ENCODE measurements at regions not wholly inside any gene's neighbourhood (a gene's known extent, or its start where the extent isn't known, plus 50 kb on each side); places are given as distances from the start of the nearest gene placed in this dataset.

DNA sequence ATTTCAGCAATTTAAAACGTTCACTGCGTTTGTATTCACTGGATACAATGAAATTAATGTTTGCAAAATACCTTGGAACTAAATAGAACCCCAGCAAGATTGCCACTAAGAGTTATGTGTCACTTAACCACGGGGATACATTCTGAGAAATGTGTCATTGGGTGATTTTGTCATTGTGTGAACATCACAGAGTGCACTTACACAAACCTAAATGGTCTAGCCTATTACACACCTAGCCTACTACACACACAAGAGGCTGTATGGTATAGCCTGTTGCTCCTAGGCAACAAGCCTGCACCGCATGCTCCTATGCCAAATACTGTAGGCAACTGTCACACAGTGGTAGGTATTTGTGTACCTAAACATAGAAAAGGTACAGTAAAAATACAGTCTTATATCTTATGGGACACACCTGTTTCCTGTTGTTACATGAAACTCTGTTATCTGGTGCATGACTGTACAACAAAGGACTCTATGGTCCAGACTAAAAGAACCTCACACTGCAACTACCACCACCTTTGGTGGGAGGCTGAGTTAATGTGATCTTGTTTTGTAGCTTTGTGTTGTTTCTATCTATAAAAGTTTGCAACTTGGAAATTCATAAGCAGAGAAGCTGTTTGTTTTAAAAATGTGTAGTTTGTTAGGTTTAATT is 92.2 kb upstream of the NTRK3 start:
- ATAC-seq (no peak), DNase-seq (ENCODE audit: low spot score) (no peak)
- TF ChIP-seq, protein P1, sequence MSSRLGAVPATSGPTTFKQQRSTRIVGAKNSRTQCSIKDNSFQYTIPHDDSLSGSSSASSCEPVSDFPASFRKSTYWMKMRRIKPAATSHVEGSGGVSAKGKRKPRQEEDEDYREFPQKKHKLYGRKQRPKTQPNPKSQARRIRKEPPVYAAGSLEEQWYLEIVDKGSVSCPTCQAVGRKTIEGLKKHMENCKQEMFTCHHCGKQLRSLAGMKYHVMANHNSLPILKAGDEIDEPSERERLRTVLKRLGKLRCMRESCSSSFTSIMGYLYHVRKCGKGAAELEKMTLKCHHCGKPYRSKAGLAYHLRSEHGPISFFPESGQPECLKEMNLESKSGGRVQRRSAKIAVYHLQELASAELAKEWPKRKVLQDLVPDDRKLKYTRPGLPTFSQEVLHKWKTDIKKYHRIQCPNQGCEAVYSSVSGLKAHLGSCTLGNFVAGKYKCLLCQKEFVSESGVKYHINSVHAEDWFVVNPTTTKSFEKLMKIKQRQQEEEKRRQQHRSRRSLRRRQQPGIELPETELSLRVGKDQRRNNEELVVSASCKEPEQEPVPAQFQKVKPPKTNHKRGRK (CRISPR knock-in tag; IDR thresholded peaks at IDR 0.05; ENCODE audit: borderline replicate concordance) = no peak
- CTCF ChIA-PET = interaction anchor here (1.2 kb wide), 1 partner anchor 87 kb away, joined by 4 read pairs; no protein-coding TSS in a partner anchor
- POLR2A ChIA-PET = no interaction called here
- Mint-ChIP-seq H3K27me3 (ENCODE audit: low read depth) (peaks cover 17% of the 10 kb centered on the region), H3K4me3 (no peak overlapping the region), H3K9me3 (peaks cover 28% of the 10 kb centered on the region), H3K27ac (no peak overlapping the region), H3K36me3 (peaks cover 6% of the 10 kb centered on the region), H3K4me1 (no peaks in the 10 kb centered on the region)

DNA sequence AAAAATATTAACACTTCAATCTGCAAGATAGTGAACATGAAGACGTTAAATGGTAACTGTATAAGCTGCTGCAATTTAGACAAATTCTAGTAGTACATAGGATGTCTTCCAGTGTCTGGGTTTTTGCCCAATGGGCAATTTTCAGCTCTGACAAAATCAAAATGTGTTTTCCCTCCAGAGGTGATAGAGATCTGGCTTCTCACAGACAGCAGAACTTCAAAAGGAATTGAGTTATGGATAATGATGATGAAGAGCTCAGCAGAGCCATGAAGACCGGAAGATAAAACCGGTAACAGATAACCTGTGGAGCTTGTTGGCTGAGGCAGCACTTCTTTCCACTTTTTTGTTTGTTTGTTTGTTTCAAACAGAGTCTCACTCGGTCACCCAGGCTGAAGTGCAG is 89.4 kb upstream of the NTRK3 start:
- H3K27me3 Mint-ChIP-seq (ENCODE audit: low read depth) = peaks cover 6% of the 10 kb centered on the region; the same call in 1 of the 2 replicates
- DNase-seq (ENCODE audit: low spot score) (no peak), ATAC-seq (no peak)
- no peak overlapping the region for H3K4me3 Mint-ChIP-seq
- ChIA-PET POLR2A (no interaction called here), CTCF (interaction anchor here (1.2 to 1.7 kb wide), 3 partner anchors 15 to 104 kb away, joined by 4 to 6 read pairs (median 5); no protein-coding TSS in a partner anchor)
- H3K9me3 Mint-ChIP-seq = peaks cover under 1% of the 10 kb centered on the region; the same call in 1 of the 2 replicates
- TF ChIP-seq RELA (CRISPR knock-in tag; IDR thresholded peaks at IDR 0.05; ENCODE audit: borderline replicate concordance) (no peak), NR3C1 (CRISPR knock-in tag; conservative IDR thresholded peaks at IDR 0.05; ENCODE audit: low read depth) (no peak), HMGA2 (CRISPR knock-in tag; IDR thresholded peaks at IDR 0.05) (no peak), ELF4 (CRISPR knock-in tag; IDR thresholded peaks at IDR 0.05; ENCODE audit: low read depth) (no peak), FOXK1 (CRISPR knock-in tag; IDR thresholded peaks at IDR 0.05) (no peak), GABPB1 (CRISPR knock-in tag; IDR thresholded peaks at IDR 0.05) (no peak), TEAD4 (CRISPR knock-in tag; IDR thresholded peaks at IDR 0.05) (no peak)
- TF ChIP-seq, protein P2, sequence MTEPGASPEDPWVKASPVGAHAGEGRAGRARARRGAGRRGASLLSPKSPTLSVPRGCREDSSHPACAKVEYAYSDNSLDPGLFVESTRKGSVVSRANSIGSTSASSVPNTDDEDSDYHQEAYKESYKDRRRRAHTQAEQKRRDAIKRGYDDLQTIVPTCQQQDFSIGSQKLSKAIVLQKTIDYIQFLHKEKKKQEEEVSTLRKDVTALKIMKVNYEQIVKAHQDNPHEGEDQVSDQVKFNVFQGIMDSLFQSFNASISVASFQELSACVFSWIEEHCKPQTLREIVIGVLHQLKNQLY (CRISPR knock-in tag; IDR thresholded peaks at IDR 0.05) = no peak
- TF ChIP-seq, protein P3, sequence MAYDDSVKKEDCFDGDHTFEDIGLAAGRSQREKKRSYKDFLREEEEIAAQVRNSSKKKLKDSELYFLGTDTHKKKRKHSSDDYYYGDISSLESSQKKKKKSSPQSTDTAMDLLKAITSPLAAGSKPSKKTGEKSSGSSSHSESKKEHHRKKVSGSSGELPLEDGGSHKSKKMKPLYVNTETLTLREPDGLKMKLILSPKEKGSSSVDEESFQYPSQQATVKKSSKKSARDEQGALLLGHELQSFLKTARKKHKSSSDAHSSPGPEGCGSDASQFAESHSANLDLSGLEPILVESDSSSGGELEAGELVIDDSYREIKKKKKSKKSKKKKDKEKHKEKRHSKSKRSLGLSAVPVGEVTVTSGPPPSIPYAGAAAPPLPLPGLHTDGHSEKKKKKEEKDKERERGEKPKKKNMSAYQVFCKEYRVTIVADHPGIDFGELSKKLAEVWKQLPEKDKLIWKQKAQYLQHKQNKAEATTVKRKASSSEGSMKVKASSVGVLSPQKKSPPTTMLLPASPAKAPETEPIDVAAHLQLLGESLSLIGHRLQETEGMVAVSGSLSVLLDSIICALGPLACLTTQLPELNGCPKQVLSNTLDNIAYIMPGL (CRISPR knock-in tag; IDR thresholded peaks at IDR 0.05) = no peak
- TF ChIP-seq, protein P4, sequence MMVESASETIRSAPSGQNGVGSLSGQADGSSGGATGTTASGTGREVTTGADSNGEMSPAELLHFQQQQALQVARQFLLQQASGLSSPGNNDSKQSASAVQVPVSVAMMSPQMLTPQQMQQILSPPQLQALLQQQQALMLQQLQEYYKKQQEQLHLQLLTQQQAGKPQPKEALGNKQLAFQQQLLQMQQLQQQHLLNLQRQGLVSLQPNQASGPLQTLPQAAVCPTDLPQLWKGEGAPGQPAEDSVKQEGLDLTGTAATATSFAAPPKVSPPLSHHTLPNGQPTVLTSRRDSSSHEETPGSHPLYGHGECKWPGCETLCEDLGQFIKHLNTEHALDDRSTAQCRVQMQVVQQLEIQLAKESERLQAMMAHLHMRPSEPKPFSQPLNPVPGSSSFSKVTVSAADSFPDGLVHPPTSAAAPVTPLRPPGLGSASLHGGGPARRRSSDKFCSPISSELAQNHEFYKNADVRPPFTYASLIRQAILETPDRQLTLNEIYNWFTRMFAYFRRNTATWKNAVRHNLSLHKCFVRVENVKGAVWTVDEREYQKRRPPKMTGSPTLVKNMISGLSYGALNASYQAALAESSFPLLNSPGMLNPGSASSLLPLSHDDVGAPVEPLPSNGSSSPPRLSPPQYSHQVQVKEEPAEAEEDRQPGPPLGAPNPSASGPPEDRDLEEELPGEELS (CRISPR knock-in tag; IDR thresholded peaks at IDR 0.05) = no peak
- TF ChIP-seq, protein P5, sequence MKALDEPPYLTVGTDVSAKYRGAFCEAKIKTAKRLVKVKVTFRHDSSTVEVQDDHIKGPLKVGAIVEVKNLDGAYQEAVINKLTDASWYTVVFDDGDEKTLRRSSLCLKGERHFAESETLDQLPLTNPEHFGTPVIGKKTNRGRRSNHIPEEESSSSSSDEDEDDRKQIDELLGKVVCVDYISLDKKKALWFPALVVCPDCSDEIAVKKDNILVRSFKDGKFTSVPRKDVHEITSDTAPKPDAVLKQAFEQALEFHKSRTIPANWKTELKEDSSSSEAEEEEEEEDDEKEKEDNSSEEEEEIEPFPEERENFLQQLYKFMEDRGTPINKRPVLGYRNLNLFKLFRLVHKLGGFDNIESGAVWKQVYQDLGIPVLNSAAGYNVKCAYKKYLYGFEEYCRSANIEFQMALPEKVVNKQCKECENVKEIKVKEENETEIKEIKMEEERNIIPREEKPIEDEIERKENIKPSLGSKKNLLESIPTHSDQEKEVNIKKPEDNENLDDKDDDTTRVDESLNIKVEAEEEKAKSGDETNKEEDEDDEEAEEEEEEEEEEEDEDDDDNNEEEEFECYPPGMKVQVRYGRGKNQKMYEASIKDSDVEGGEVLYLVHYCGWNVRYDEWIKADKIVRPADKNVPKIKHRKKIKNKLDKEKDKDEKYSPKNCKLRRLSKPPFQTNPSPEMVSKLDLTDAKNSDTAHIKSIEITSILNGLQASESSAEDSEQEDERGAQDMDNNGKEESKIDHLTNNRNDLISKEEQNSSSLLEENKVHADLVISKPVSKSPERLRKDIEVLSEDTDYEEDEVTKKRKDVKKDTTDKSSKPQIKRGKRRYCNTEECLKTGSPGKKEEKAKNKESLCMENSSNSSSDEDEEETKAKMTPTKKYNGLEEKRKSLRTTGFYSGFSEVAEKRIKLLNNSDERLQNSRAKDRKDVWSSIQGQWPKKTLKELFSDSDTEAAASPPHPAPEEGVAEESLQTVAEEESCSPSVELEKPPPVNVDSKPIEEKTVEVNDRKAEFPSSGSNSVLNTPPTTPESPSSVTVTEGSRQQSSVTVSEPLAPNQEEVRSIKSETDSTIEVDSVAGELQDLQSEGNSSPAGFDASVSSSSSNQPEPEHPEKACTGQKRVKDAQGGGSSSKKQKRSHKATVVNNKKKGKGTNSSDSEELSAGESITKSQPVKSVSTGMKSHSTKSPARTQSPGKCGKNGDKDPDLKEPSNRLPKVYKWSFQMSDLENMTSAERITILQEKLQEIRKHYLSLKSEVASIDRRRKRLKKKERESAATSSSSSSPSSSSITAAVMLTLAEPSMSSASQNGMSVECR (CRISPR knock-in tag; IDR thresholded peaks at IDR 0.05; ENCODE audit: borderline replicate concordance) = no peak
- H3K27ac Mint-ChIP-seq = no peak overlapping the region
- no peaks in the 10 kb centered on the region for H3K36me3 Mint-ChIP-seq
- no peaks in the 10 kb centered on the region for H3K4me1 Mint-ChIP-seq

Measured in WTC11 (cell line).